Neutrophil (primary cell): ENCODE measurements at regions not wholly inside any gene's neighbourhood (a gene's known extent, or its start where the extent isn't known, plus 50 kb on each side); places are given as distances from the start of the nearest gene placed in this dataset.

Experiments
- H3K27ac ChIP-seq: fragments of 200-600 bp; sonication (generic); 2 replicates; pipeline ENCODE4 v1.5.1; 2016; ENCODE audit warnings: mild to moderate bottlenecking, moderate library complexity
- H3K27me3 ChIP-seq: fragments of 200-600 bp; sonication (generic); 2 replicates; pipeline ENCODE4 v1.6.0; 2016; ENCODE audit warnings: mild to moderate bottlenecking
- H3K36me3 ChIP-seq: fragments of 200-600 bp; sonication (generic); 2 replicates; pipeline ENCODE4 v1.5.1; 2017
- H3K4me1 ChIP-seq, 2 experiments: fragments of 200-600 bp in 1 of 2; sonication (generic) in 1 of 2; 1 replicate in 1 of 2; 2 replicates in 1 of 2; pipeline versions ENCODE4 v1.5.1 to v1.6.1; 2013 to 2016; ENCODE audit warnings: low read depth in 1 of 2, low read length in 1 of 2, mild to moderate bottlenecking in 1 of 2, moderate library complexity in 1 of 2; ENCODE audit not compliant: control insufficient read depth in 1 of 2, insufficient read depth in 1 of 2
- H3K4me3 ChIP-seq, 2 experiments: fragments of 200-600 bp in 1 of 2; sonication (generic) in 1 of 2; 1 replicate in 1 of 2; 2 replicates in 1 of 2; pipeline ENCODE4 v1.5.1; 2013 to 2016; ENCODE audit warnings: low read depth in 1 of 2, low read length in 1 of 2, mild to moderate bottlenecking in 1 of 2, moderate library complexity in 1 of 2
- H3K9me3 ChIP-seq: fragments of 200-600 bp; sonication (generic); 2 replicates; pipeline ENCODE4 v1.5.1; 2016
- CTCF ChIP-seq: fragments of 200-600 bp; sonication (generic); IDR thresholded peaks from 2 replicates; pipeline ENCODE4 v1.5.1; 2016; ENCODE audit warnings: antibody characterized with exemption

GRCh38 chr19:28882818-28883217 is 330.1 kb downstream of the UQCRFS1 start:
- H3K9me3 ChIP-seq: no peaks in the 10 kb centered on the region
- H3K36me3 ChIP-seq: no peaks in the 10 kb centered on the region
- no peaks in the 10 kb centered on the region for H3K4me1 ChIP-seq
- H3K27me3 ChIP-seq: peaks cover 5% of the 10 kb centered on the region
- no peak overlapping the region for H3K4me3 ChIP-seq
- no peak overlapping the region for H3K27ac ChIP-seq
- no peak for TF ChIP-seq CTCF

DNA sequence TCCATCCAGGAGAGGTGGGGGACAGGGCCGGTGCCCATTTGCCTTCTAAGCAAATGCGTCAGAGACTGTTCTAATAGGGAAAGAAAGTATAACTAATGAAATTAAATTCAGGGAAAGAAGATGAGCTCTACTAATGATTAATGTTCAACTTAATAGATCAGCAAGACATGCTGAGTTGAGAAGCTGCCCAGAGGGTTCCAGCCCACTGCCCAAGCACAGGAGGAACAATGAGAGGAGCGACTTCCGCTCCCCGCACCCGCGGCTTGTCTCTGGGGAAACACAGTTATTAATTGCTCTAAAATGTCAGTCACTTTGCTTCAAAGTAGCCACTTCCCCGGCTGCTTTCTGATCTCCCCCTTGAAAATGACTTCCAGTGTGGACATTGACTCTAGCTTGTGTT is 331.3 kb downstream of the UQCRFS1 start:
- Histone ChIP-seq H3K36me3 (no peaks in the 10 kb centered on the region), H3K4me3 (no peak overlapping the region), H3K27me3 (peaks cover 5% of the 10 kb centered on the region), H3K4me1 (no peaks in the 10 kb centered on the region), H3K27ac (no peak overlapping the region), H3K9me3 (no peaks in the 10 kb centered on the region)
- no peak for TF ChIP-seq CTCF

GRCh38 chr19:28880735-28881401 is 332.1 kb downstream of the UQCRFS1 start:
- Histone ChIP-seq H3K36me3 (no peaks in the 10 kb centered on the region), H3K4me3 (no peak overlapping the region), H3K27me3 (peaks cover 5% of the 10 kb centered on the region), H3K9me3 (no peaks in the 10 kb centered on the region), H3K4me1 (no peaks in the 10 kb centered on the region), H3K27ac (no peak overlapping the region)
- TF ChIP-seq CTCF: no peak

DNA sequence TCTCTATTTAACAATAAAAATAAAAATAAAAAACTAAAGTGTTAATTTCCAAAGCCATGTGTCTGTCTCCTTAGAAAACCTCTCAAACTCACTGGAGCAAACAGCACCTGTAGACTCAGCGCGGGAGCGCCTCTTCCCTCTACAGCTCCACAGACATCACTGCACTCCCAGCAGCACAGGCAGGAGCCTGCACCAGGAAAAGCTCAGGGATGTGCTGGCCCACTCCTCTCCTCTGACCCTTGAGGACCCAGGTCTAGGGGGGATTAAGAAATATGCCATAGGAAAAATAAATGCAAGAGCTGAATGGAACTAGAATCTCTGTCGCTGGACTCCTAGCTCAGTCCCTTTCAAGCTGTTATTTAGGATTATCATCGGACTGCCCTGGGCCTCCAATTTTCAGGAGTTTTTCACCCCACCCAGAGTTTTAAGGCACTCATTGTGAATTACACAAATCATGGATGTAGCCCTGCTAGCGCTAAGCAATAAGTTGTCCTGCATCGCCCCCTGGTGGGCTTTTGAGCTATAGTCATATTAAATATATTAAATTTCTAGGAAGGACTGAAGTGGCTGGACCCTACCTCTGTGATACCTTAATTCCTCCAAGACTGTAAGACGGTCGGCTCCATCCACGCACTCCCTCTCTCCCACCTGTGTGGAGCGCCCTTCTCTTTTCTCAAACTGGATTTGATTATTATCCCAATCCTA is 333.9 kb downstream of the UQCRFS1 start:
- no peak for TF ChIP-seq CTCF
- Histone ChIP-seq H3K4me1 (no peaks in the 10 kb centered on the region), H3K36me3 (no peaks in the 10 kb centered on the region), H3K27ac (no peak overlapping the region), H3K4me3 (no peak overlapping the region), H3K27me3 (peaks cover 5% of the 10 kb centered on the region), H3K9me3 (no peaks in the 10 kb centered on the region)

- no peak for TF ChIP-seq CTCF
- no peaks in the 10 kb centered on the region for H3K9me3 ChIP-seq
- no peak overlapping the region for H3K4me3 ChIP-seq
- H3K36me3 ChIP-seq: no peaks in the 10 kb centered on the region
- peaks cover 5% of the 10 kb centered on the region for H3K27me3 ChIP-seq
- no peaks in the 10 kb centered on the region for H3K4me1 ChIP-seq
- H3K27ac ChIP-seq: no peak overlapping the region
These were observed 336.3 kb downstream of the UQCRFS1 start for GRCh38 chr19:28876609-28877123.
